ENCODE measurements at regions not wholly inside any gene's neighbourhood (a gene's known extent, or its start where the extent isn't known, plus 50 kb on each side); places are given as distances from the start of the nearest gene placed in this dataset.
"Not testable (repeated sequence)": the region's sequence is repeated elsewhere in the genome, so short reads cannot be mapped to it uniquely, and the experiment has no call there.

- H3K4me3 ChIP-seq (ENCODE audit: low read length): no peak overlapping the region
- H3K4me1 ChIP-seq (ENCODE audit: control insufficient read depth, insufficient read depth, low read length): no peaks in the 10 kb centered on the region
- H3K9me3 ChIP-seq (replicated peaks; ENCODE audit: control insufficient read depth, low read depth, low read length): peaks cover 2% of the 10 kb centered on the region
- WGBS (ENCODE audit: insufficient coverage): no CpG with 5 or more reads among the region's 2 CpGs
- H3K27ac ChIP-seq (ENCODE audit: low read length): no peak overlapping the region
- H3K36me3 ChIP-seq (ENCODE audit: control insufficient read depth, insufficient read depth, low read length): no peaks in the 10 kb centered on the region
- H3K27me3 ChIP-seq (ENCODE audit: control insufficient read depth, insufficient read depth, low read length): peaks cover 8% of the 10 kb centered on the region
- DNase-seq: no peak
These were observed 61.8 kb downstream of the MRPL57 start for GRCh38 chr13:21238267-21238666.

GRCh38 chr13:21240586-21240985 lies 64.1 kb downstream of the MRPL57 start:
- Histone ChIP-seq H3K36me3 (ENCODE audit: control insufficient read depth, insufficient read depth, low read length) (no peaks in the 10 kb centered on the region), H3K4me3 (ENCODE audit: low read length) (no peak overlapping the region), H3K27ac (ENCODE audit: low read length) (no peak overlapping the region), H3K4me1 (ENCODE audit: control insufficient read depth, insufficient read depth, low read length) (no peaks in the 10 kb centered on the region), H3K27me3 (ENCODE audit: control insufficient read depth, insufficient read depth, low read length) (no peaks in the 10 kb centered on the region), H3K9me3 (replicated peaks; ENCODE audit: control insufficient read depth, low read depth, low read length) (peaks cover 2% of the 10 kb centered on the region)
- 0% methylated on average over 2 of the region's 8 CpGs for WGBS (ENCODE audit: insufficient coverage)
- DNase-seq: no peak

- no peak overlapping the region for H3K4me3 ChIP-seq (ENCODE audit: low read length)
- no peak overlapping the region for H3K27ac ChIP-seq (ENCODE audit: low read length)
- 63% methylated on average over 6 of the region's 9 CpGs for WGBS (ENCODE audit: insufficient coverage)
- DNase-seq: no peak
- H3K4me1 ChIP-seq (ENCODE audit: control insufficient read depth, insufficient read depth, low read length): no peaks in the 10 kb centered on the region
- no peaks in the 10 kb centered on the region for H3K36me3 ChIP-seq (ENCODE audit: control insufficient read depth, insufficient read depth, low read length)
- no peaks in the 10 kb centered on the region for H3K27me3 ChIP-seq (ENCODE audit: control insufficient read depth, insufficient read depth, low read length)
- H3K9me3 ChIP-seq (replicated peaks; ENCODE audit: control insufficient read depth, low read depth, low read length): peaks cover 2% of the 10 kb centered on the region
These were observed 65.8 kb downstream of the MRPL57 start for GRCh38 chr13:21242236-21242635.

GRCh38 chr13:21243045-21243897 lies 66.8 kb downstream of the MRPL57 start:
- H3K4me1 ChIP-seq (ENCODE audit: control insufficient read depth, insufficient read depth, low read length): no peaks in the 10 kb centered on the region
- H3K4me3 ChIP-seq (ENCODE audit: low read length): no peak overlapping the region
- H3K27ac ChIP-seq (ENCODE audit: low read length): no peak overlapping the region
- no peaks in the 10 kb centered on the region for H3K27me3 ChIP-seq (ENCODE audit: control insufficient read depth, insufficient read depth, low read length)
- peaks cover 2% of the 10 kb centered on the region for H3K9me3 ChIP-seq (replicated peaks; ENCODE audit: control insufficient read depth, low read depth, low read length)
- no peak for DNase-seq
- 51% methylated on average over 17 of the region's 20 CpGs for WGBS (ENCODE audit: insufficient coverage)
- no peaks in the 10 kb centered on the region for H3K36me3 ChIP-seq (ENCODE audit: control insufficient read depth, insufficient read depth, low read length)

- not testable (repeated sequence) for H3K27me3 ChIP-seq (ENCODE audit: control insufficient read depth, insufficient read depth, low read length); H3K9me3 ChIP-seq (replicated peaks; ENCODE audit: control insufficient read depth, low read depth, low read length); H3K27ac ChIP-seq (ENCODE audit: low read length); H3K4me1 ChIP-seq (ENCODE audit: control insufficient read depth, insufficient read depth, low read length); H3K36me3 ChIP-seq (ENCODE audit: control insufficient read depth, insufficient read depth, low read length); DNase-seq; H3K4me3 ChIP-seq (ENCODE audit: low read length)
- no CpG with 5 or more reads among the region's 1 CpG for WGBS (ENCODE audit: insufficient coverage)
These were observed 67.4 kb downstream of the MRPL57 start for GRCh38 chr13:21243898-21244184.

GRCh38 chr13:21246761-21247452 lies 70.4 kb downstream of the MRPL57 start:
- Histone ChIP-seq H3K9me3 (replicated peaks; ENCODE audit: control insufficient read depth, low read depth, low read length) (peaks cover 2% of the 10 kb centered on the region), H3K27me3 (ENCODE audit: control insufficient read depth, insufficient read depth, low read length) (no peaks in the 10 kb centered on the region), H3K4me1 (ENCODE audit: control insufficient read depth, insufficient read depth, low read length) (no peaks in the 10 kb centered on the region), H3K36me3 (ENCODE audit: control insufficient read depth, insufficient read depth, low read length) (no peaks in the 10 kb centered on the region), H3K27ac (ENCODE audit: low read length) (no peak overlapping the region), H3K4me3 (ENCODE audit: low read length) (no peak overlapping the region)
- WGBS (ENCODE audit: insufficient coverage): 55% methylated on average over 4 of the region's 10 CpGs
- DNase-seq: no peak

- DNase-seq: no peak
- 75% methylated on average over 2 of the region's 6 CpGs for WGBS (ENCODE audit: insufficient coverage)
- H3K4me3 ChIP-seq (ENCODE audit: low read length): no peak overlapping the region
- H3K27me3 ChIP-seq (ENCODE audit: control insufficient read depth, insufficient read depth, low read length): no peaks in the 10 kb centered on the region
- no peak overlapping the region for H3K27ac ChIP-seq (ENCODE audit: low read length)
- H3K4me1 ChIP-seq (ENCODE audit: control insufficient read depth, insufficient read depth, low read length): no peaks in the 10 kb centered on the region
- H3K36me3 ChIP-seq (ENCODE audit: control insufficient read depth, insufficient read depth, low read length): no peaks in the 10 kb centered on the region
- no peaks in the 10 kb centered on the region for H3K9me3 ChIP-seq (replicated peaks; ENCODE audit: control insufficient read depth, low read depth, low read length)
These were observed 79.9 kb downstream of the MRPL57 start for GRCh38 chr13:21256351-21256761.

- Histone ChIP-seq H3K9me3 (replicated peaks; ENCODE audit: control insufficient read depth, low read depth, low read length) (no peaks in the 10 kb centered on the region), H3K27ac (ENCODE audit: low read length) (no peak overlapping the region), H3K27me3 (ENCODE audit: control insufficient read depth, insufficient read depth, low read length) (no peaks in the 10 kb centered on the region), H3K4me3 (ENCODE audit: low read length) (no peak overlapping the region), H3K4me1 (ENCODE audit: control insufficient read depth, insufficient read depth, low read length) (no peaks in the 10 kb centered on the region), H3K36me3 (ENCODE audit: control insufficient read depth, insufficient read depth, low read length) (no peaks in the 10 kb centered on the region)
- WGBS (ENCODE audit: insufficient coverage): 78% methylated on average over 1 of the region's 2 CpGs
- no peak for DNase-seq
These were observed 80.4 kb downstream of the MRPL57 start for GRCh38 chr13:21256891-21257290.

- H3K27me3 ChIP-seq (ENCODE audit: control insufficient read depth, insufficient read depth, low read length): no peaks in the 10 kb centered on the region
- no peaks in the 10 kb centered on the region for H3K36me3 ChIP-seq (ENCODE audit: control insufficient read depth, insufficient read depth, low read length)
- H3K27ac ChIP-seq (ENCODE audit: low read length): no peak overlapping the region
- no peaks in the 10 kb centered on the region for H3K9me3 ChIP-seq (replicated peaks; ENCODE audit: control insufficient read depth, low read depth, low read length)
- no peak for DNase-seq
- WGBS (ENCODE audit: insufficient coverage): 95% methylated on average over 52 of the region's 57 CpGs
- H3K4me1 ChIP-seq (ENCODE audit: control insufficient read depth, insufficient read depth, low read length): no peaks in the 10 kb centered on the region
- no peak overlapping the region for H3K4me3 ChIP-seq (ENCODE audit: low read length)
These were observed 83.4 kb downstream of the MRPL57 start for GRCh38 chr13:21259571-21260455.
